GM18907 (cell line): ENCODE measurements at regions not wholly inside any gene's neighbourhood (a gene's known extent, or its start where the extent isn't known, plus 50 kb on each side); places are given as distances from the start of the nearest gene placed in this dataset.
A peak's percentile ranks its signal among the peaks of the same experiment; 100 is the strongest.

Source experiments
- ATAC-seq: cut with Tn5 transposase; IDR thresholded peaks from one replicate; pipeline ENCODE4 v1.9.1; 2021; ENCODE audit warnings: mild to moderate bottlenecking, moderate library complexity; ENCODE audit not compliant: unreplicated experiment

- ATAC-seq: no peak
Measured at GRCh38 chr18:47758000-47758399, 172.5 kb downstream of the SMAD2 start.

DNA sequence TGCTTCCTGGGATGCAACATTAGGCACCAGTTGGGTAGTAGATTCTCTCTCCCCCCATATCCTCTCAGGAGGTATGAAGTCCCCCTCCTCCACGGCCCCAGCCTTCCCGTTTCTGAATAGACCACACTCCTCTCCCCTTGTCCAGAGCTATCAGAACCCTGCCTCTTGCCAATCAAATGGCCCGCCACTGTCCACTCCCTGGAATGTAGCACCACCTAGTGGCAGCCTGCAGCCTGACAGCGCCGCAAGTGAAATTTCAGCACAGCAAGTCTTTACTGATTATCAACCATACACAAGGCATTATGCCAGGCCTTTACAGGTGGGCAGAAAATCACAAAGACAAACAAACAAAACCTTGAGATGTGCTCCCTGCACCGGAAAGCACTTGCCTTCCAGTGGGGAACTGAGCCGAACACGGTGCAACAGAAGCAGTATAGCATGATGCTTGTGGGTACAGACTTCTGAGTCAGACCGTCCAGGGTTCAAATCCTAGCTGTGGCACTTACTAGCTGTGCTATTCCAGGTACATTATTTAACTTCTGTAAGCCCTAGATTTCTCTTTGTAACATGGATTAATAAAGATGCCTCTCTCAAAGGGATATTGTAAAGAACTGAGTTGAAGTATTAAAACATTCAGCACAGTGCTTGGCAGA lies 174.0 kb downstream of the SMAD2 start:
- ATAC-seq: no peak

GRCh38 chr18:47755102-47755456 lies 175.4 kb downstream of the SMAD2 start:
- no peak for ATAC-seq

GRCh38 chr18:47754311-47755101 lies 176.0 kb downstream of the SMAD2 start:
- ATAC-seq: no peak

DNA sequence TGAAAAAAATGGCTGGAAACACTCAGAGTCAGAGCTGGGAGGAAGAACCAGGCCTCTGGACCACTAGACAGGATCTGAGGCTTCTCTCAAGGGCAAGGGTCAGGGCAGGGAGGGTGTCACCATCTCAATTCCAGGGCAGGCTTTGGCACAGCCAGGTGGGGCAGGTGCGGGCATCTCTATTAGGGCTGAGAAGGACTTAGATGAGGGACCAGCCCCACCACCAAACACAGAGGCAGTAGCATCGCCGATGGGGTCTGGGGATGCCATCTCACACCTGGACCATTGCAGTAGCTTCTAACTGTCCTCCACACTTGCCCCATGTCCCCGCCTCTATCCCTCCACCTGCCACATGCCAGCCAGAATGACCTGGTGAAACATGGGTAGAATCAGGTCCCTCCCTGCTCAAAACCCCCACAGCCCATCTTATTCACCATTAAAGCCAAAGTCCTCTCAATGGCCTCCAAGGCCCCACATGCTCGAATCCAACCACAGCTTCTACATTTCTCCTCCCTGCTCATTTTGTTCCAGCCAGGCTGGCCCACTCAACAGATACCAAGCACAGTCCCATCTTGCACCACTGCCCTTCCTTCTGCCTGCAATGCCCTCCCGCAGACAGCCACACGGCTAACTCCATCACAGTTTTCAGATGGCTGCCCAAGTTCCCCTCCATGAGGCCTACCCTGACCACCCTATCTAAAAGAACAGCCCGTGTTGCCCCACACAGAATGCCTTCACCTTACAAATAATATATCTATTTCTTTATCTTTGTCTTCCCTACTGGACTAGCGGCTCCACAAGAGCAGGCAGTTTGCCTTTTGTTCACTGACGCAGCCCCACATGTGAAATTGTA lies 177.4 kb downstream of the SMAD2 start:
- no peak for ATAC-seq

- no peak for ATAC-seq
Measured at GRCh38 chr18:47750889-47751423, 179.5 kb downstream of the SMAD2 start.

- ATAC-seq: peak; percentile 5
Measured at GRCh38 chr18:47749600-47749973, 180.9 kb downstream of the SMAD2 start.

DNA sequence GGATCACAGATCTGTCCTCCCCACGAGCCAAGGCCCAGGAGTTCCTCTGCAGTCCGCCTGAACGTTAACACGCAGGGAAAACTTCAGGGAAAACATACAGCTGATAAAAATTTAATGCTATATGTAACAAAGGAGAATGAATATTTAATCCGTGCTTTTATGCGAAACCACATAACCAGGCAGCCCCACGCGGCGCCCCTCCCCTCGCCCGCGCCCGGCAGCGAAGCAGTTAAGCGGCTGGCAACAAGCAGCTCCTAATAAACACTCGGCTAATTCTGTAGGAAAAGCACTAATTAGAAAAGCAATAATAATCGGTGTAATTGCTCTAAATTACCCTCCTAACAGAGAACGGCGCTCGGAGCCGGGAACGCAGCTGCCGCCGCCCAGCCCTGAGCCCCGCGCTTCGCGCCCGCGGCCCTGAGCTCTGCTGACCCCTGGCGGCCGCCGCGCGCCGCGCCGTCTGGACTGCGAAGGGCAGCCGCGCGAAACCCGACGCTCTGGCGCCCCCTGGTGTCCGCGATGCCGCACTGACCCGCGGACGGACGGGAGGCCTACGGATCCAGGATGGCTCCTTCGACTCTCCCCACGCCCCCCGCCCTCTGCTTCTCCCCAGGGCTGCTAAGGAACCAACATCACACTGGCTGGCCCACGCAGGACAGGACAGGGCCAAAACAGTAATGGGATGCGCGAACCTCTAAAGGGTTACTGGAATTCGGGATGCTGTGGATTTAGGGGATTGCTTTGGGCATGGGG lies 181.4 kb downstream of the SMAD2 start:
- peak; percentile 83 for ATAC-seq

DNA sequence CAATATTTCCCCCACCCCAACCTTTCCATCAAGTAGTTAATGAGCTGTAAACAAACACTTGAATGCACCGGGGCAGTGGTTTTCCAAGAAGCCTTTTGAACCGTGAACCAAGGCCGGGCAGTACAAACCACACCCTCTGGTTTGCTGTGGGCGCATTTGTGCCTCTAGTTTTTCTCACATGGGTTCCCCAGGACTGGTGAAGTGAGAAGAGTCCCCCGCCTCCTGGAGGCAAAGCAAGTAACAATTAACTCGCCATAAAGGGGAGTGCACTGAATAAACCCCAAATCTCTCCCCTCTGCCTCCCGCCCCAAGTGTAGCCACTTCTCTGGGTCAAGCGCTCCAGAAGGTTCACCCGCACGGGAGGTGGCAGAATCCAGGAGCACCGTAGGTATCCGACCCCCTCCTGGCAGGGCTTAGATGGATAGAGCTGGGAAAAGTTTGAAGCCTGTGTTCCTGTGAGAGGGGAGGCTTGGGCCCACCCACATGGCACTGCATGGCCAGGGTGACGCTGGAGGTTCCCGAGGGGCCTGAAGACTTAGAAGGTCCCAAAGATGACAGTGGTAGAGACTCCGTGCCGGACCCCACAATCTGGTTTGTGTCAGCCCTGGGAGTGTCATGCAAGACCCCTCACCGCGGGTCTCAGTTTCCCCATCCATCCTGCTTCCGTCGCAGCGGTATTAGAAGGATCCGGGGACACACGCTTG lies 182.2 kb downstream of the SMAD2 start:
- ATAC-seq: no peak

GRCh38 chr18:47747260-47747795 lies 183.1 kb downstream of the SMAD2 start:
- no peak for ATAC-seq

DNA sequence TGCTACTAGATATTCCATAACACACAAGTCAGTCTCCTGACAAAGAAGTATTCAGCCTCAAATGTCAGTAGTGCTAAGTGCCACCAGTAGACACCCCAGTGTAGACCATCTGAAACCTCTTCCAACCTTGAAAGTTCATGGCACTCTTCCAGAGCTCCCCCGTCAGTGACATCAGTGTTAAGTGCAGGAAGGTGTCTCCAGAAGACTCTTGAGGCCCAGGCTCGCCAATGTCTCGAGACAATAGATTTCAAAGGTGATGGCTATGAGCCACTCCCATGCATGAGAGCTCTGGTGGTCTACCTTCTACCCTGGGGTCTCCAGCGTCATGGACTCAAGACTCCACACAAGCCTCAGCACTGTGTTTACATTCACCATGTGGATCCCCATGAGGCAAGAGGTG lies 183.8 kb downstream of the SMAD2 start:
- no peak for ATAC-seq

GRCh38 chr18:47745227-47745626 lies 185.2 kb downstream of the SMAD2 start:
- no peak for ATAC-seq

DNA sequence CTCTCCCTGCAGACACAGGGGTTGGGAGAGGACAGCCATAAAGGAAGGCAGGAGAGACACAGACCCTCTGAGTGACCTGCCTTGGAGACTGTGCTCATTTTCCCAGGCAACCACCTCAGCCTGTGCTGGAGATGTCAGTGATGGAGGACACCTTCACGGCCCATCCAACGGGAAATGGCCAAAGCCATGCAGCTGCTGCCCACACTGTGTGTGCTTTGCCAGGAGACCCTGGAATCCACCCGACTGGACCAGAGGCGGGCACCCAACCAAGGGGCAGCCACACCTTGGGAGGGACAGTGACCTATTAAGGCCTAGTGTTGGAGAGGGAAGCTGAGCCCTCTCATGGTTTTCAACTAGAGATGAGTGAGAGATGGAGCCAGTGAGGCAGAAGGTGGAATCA lies 192.5 kb downstream of the SMAD2 start:
- ATAC-seq: no peak

DNA sequence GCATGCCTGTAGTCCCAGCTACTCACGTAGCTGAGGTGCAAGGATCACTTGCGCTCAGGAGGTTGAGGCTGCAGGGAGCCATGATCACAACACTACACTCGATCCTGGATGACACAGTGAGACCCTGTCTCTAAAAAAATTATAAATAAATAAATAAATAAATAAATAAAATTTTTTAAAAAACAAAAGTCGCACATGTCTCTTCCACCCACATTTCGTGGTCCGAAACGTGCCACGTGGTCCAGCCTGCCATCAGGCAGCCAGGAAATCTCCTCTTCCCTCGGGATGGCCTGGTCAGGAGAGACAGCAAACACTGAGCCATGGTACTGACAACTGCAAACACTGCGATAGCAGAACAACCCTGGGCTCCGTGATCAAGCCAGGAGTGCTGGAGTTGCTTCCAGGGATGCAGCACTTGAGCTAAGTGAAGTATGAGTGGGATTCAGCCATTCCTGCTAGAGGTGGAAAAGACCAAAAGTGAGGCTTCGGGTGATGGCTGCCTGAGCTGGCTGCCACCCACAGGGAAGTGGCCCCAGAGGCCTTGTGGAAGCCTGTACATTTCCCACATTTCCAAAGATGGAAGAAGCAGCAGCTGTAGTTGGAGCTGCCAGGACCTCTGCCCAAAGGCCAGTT lies 193.1 kb downstream of the SMAD2 start:
- no peak for ATAC-seq

- ATAC-seq: no peak
Measured at GRCh38 chr18:47736376-47737140, 193.9 kb downstream of the SMAD2 start.

DNA sequence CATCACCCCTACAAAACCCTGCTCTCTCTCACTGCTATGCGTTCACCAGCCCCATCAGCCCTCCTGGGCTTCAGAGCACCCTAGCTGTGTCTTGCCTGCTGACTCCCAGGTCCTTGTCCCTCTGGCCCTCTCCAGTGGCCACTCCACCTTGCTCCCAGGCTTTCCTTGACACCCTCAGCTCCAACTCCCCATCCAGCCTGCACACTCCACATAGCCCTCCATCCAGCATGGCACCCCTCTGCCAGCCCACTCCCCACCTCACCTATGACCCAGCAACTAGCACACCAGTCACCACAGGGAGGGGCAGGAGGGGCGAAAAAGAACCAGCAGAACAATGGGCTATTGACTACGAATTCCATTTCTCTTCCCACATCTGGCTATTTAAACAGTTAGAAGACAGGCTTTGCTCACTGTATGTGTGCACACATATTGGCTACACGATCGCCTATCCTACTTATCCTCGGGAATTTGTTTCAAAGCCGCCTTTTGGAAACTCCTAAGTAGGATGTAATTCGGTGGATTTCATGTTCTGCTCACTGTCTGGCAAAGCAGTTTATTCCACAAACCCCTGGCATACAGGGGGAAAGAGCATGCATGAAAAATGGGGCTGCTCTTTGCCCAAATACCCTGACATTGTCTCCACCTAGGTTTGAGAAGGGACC lies 195.3 kb downstream of the SMAD2 start:
- ATAC-seq: no peak

DNA sequence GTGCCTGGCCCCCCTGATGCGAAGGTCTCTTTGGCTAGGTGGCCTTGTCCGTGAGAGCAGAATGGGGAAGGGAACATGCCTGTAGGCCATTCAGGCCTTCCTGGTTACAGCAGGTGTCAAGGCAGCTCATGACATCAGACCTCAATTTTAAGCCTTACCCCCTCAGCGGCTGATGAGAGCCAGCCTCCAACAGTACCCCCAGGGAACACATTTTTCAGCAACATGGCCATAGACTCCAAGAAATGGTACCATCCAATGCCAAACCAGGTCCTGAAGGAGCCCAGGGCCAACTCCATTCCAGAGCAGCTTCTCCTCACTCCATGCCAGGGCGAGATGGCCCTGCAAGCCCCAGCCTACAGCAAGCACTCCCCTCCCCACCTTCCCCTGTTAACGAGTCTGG lies 199.2 kb downstream of the SMAD2 start:
- ATAC-seq: no peak

GRCh38 chr18:47730795-47731194 lies 199.7 kb downstream of the SMAD2 start:
- no peak for ATAC-seq
